ENCODE measurements at regions not wholly inside any gene's neighbourhood (a gene's known extent, or its start where the extent isn't known, plus 50 kb on each side); places are given as distances from the start of the nearest gene placed in this dataset.

DNA sequence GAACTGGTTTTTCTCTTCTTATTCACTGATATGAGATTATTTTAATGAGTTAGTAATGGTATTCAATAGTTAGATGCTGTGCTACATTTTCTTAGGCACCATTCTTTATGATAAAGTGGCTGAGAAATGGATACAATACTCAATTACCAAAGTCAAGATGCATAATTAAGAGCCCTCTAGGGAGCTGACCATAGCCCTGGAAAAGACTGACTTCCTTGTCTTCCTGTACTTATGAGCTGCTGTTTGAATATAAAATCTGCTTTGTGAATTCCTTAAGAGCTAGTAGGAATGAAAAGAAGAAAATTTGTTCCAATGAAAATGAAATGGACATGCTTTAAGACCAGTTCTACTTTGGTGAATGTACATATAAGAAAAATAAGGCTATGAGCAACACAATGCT lies 452.3 kb downstream of the KCNA4 start:
- peak in 2 of 4 donors; percentile 28 to 44 for DNase-seq
- no peaks in the 10 kb centered on the region for H3K4me1 ChIP-seq
- no peak for ATAC-seq

DNA sequence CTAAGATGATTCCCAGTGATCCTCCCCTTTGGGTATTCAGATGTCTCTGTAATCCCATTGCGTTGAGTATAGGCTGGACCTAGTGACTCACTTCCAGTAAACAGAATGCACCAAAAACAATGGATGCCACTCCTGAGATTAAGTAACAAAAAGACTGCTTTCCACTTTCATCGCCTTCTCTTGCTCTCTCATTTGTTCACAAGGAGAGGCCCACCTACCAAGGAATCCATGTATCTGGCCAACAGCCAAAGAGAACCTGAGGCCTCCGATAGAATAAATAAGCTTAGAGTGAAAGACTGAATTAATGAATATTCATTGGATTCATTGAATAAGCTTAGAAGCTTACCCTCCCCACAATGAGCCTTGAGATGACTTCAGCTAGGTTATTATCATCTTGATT lies 454.6 kb downstream of the KCNA4 start:
- Histone ChIP-seq H3K27me3 (no peaks in the 10 kb centered on the region), H3K27ac (no peak overlapping the region), H3K9me3 (no peaks in the 10 kb centered on the region), H3K4me1 (no peaks in the 10 kb centered on the region), H3K36me3 (no peaks in the 10 kb centered on the region), H3K4me3 (no peak overlapping the region)
- intact Hi-C loops (cut with DNase I), result no loop called here
- DNase-seq (no peak), ATAC-seq (no peak)
- TF ChIP-seq, protein P1, sequence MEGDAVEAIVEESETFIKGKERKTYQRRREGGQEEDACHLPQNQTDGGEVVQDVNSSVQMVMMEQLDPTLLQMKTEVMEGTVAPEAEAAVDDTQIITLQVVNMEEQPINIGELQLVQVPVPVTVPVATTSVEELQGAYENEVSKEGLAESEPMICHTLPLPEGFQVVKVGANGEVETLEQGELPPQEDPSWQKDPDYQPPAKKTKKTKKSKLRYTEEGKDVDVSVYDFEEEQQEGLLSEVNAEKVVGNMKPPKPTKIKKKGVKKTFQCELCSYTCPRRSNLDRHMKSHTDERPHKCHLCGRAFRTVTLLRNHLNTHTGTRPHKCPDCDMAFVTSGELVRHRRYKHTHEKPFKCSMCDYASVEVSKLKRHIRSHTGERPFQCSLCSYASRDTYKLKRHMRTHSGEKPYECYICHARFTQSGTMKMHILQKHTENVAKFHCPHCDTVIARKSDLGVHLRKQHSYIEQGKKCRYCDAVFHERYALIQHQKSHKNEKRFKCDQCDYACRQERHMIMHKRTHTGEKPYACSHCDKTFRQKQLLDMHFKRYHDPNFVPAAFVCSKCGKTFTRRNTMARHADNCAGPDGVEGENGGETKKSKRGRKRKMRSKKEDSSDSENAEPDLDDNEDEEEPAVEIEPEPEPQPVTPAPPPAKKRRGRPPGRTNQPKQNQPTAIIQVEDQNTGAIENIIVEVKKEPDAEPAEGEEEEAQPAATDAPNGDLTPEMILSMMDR (IDR thresholded peaks at IDR 0.05), result no peak

More for the DNA sequence above, 452.3 kb downstream of the KCNA4 start:
- Histone ChIP-seq H3K27me3 (no peaks in the 10 kb centered on the region), H3K4me3 (no peak overlapping the region), H3K27ac (no peak overlapping the region), H3K9me3 (no peaks in the 10 kb centered on the region), H3K36me3 (no peaks in the 10 kb centered on the region)
- intact Hi-C loops (cut with DNase I), result no loop called here
- TF ChIP-seq, protein P1 (IDR thresholded peaks at IDR 0.05), result no peak

DNA sequence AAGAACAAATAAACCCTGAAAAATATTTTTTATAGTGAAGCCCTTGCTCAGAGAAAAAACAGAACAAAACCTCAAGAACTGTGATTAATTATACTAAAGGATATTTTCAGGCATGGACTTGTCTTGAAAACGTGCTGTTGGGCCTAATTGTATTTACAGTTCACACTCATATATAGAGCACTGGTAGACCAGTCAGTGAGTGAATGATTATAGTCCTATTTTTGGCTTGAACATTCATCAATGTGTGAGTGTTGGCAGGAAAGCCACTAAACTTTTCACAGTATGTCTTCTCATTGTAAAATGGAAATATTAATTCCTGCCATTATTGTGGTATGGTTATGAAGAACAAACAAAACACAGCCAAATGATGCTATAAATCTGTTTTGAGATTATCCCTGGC lies 462.8 kb downstream of the KCNA4 start:
- Histone ChIP-seq H3K4me1 (no peaks in the 10 kb centered on the region), H3K27ac (no peak overlapping the region), H3K27me3 (no peaks in the 10 kb centered on the region), H3K4me3 (no peak overlapping the region), H3K9me3 (no peaks in the 10 kb centered on the region), H3K36me3 (no peaks in the 10 kb centered on the region)
- DNase-seq (no peak), ATAC-seq (no peak)
- intact Hi-C loops (cut with DNase I), result no loop called here
- TF ChIP-seq, protein P1 (IDR thresholded peaks at IDR 0.05), result no peak

GRCh38 chr11:29538339-29539036 lies 478.3 kb downstream of the KCNA4 start:
- no peaks in the 10 kb centered on the region for H3K4me1 ChIP-seq
- intact Hi-C loops (cut with DNase I), result no loop called here
- no peaks in the 10 kb centered on the region for H3K27me3 ChIP-seq
- H3K4me3 ChIP-seq, result no peak overlapping the region
- ATAC-seq (no peak), DNase-seq (no peak)
- H3K9me3 ChIP-seq, result no peaks in the 10 kb centered on the region
- no peak overlapping the region for H3K27ac ChIP-seq
- no peaks in the 10 kb centered on the region for H3K36me3 ChIP-seq
- TF ChIP-seq, protein P1 (IDR thresholded peaks at IDR 0.05), result no peak

DNA sequence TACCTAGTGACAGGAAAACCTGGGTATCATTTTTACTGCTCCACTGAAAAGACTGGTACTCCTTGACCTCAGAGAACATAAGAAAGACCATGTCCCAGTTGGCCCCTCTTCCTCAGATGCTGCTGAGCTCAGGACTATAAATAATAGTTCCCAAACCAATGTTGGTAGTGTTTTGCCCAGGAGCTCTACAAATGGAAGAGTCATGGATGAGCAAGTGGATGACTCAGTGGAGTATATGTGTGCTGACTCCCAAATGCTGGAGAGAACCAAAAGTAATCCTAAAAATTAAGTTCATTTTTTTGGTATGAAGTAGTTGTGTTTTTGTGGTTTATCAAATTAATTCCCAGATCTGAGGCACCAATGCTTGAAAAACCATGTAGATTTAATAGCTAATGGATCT lies 482.0 kb downstream of the KCNA4 start:
- intact Hi-C loops (cut with DNase I), result no loop called here
- TF ChIP-seq, protein P1 (IDR thresholded peaks at IDR 0.05), result no peak
- no peak for DNase-seq
- Histone ChIP-seq H3K36me3 (no peaks in the 10 kb centered on the region), H3K9me3 (no peaks in the 10 kb centered on the region), H3K4me1 (no peaks in the 10 kb centered on the region), H3K27me3 (no peaks in the 10 kb centered on the region), H3K4me3 (no peak overlapping the region), H3K27ac (no peak overlapping the region)
- no peak for ATAC-seq

All from left lung (tissue), 4 donors.